ENCODE measurements at regions not wholly inside any gene's neighbourhood (a gene's known extent, or its start where the extent isn't known, plus 50 kb on each side); places are given as distances from the start of the nearest gene placed in this dataset.

DNA sequence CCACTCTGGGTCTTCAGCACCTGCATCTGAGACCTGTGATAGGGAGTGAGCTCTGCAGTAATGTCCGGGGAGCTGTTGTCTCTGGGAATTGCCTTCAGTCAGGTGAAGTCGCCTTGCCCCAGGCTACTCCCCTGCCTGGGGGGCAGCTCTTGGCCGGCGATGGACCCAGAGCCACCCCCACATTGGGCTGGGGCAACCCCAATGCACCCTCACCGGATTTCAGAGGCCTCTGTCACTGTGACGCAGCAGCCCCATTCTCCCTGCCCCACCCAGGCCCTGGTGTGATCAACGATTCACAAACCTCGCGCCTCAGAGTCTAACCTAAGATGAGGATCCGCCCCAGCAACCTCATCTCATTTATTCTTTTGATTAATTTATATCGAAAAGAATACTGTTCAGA, 303.6 kb downstream of the NDUFA10 start:
- TF ChIP-seq, protein P1, sequence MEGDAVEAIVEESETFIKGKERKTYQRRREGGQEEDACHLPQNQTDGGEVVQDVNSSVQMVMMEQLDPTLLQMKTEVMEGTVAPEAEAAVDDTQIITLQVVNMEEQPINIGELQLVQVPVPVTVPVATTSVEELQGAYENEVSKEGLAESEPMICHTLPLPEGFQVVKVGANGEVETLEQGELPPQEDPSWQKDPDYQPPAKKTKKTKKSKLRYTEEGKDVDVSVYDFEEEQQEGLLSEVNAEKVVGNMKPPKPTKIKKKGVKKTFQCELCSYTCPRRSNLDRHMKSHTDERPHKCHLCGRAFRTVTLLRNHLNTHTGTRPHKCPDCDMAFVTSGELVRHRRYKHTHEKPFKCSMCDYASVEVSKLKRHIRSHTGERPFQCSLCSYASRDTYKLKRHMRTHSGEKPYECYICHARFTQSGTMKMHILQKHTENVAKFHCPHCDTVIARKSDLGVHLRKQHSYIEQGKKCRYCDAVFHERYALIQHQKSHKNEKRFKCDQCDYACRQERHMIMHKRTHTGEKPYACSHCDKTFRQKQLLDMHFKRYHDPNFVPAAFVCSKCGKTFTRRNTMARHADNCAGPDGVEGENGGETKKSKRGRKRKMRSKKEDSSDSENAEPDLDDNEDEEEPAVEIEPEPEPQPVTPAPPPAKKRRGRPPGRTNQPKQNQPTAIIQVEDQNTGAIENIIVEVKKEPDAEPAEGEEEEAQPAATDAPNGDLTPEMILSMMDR (IDR thresholded peaks at IDR 0.05) = no peak
- TF ChIP-seq ZFX (IDR thresholded peaks at IDR 0.05; ENCODE audit: borderline replicate concordance) = no peak

Measured in 22Rv1 (cell line).